GM10248 (cell line): ENCODE measurements at regions not wholly inside any gene's neighbourhood (a gene's known extent, or its start where the extent isn't known, plus 50 kb on each side); places are given as distances from the start of the nearest gene placed in this dataset.

Source experiments
- CTCF ChIA-PET: fragments of 300-600 bp; sonication (Branson Sonifier 250); formaldehyde crosslinking; extraction: SDS; loops from one replicate; lab custom pipeline; 2021; ENCODE audit warnings: antibody characterized with exemption; lab: Yijun Ruan, JAX
- POLR2A ChIA-PET: fragments of 350-650 bp; sonication (Branson Sonifier 250); formaldehyde crosslinking; extraction: SDS; loops from one replicate; lab custom pipeline; 2020; ENCODE audit warnings: antibody characterized with exemption; lab: Yijun Ruan, JAX
- DNase-seq: peaks from one replicate; pipeline ENCODE4 v3.0.0; 2012; ENCODE audit errors: extremely low spot score
- TF ChIP-seq, protein P1 (sequence below): IDR thresholded peaks from 2 replicates; pipeline ENCODE4 v1.5.1; 2012; ENCODE audit warnings: mild to moderate bottlenecking, low read depth; ENCODE audit errors: extremely low read depth, missing control alignments, control extremely low read depth

DNA sequence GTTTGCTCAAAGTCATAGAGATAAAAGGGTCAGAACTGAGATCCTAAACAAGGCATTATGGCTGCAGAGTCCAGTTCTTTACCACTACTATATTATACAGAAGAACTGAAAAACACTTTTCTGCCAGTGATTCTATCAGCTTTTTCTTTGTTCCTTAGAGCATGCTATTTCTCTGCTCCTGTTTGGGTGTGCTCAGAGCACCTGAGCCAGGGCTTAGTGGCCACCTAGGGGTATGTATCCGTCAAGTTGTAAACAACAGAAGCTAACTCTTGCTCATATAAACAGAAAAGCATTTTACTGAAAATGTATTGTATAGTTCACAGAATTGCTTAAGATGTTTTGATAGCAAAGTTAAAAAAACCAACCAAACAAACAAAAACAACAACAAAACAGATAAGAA lies 470.8 kb downstream of the SLC16A7 start:
- CTCF ChIA-PET, result no interaction called here
- DNase-seq, result no peak
- POLR2A ChIA-PET, result no interaction called here
- TF ChIP-seq, protein P1, sequence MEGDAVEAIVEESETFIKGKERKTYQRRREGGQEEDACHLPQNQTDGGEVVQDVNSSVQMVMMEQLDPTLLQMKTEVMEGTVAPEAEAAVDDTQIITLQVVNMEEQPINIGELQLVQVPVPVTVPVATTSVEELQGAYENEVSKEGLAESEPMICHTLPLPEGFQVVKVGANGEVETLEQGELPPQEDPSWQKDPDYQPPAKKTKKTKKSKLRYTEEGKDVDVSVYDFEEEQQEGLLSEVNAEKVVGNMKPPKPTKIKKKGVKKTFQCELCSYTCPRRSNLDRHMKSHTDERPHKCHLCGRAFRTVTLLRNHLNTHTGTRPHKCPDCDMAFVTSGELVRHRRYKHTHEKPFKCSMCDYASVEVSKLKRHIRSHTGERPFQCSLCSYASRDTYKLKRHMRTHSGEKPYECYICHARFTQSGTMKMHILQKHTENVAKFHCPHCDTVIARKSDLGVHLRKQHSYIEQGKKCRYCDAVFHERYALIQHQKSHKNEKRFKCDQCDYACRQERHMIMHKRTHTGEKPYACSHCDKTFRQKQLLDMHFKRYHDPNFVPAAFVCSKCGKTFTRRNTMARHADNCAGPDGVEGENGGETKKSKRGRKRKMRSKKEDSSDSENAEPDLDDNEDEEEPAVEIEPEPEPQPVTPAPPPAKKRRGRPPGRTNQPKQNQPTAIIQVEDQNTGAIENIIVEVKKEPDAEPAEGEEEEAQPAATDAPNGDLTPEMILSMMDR, result no peak

DNA sequence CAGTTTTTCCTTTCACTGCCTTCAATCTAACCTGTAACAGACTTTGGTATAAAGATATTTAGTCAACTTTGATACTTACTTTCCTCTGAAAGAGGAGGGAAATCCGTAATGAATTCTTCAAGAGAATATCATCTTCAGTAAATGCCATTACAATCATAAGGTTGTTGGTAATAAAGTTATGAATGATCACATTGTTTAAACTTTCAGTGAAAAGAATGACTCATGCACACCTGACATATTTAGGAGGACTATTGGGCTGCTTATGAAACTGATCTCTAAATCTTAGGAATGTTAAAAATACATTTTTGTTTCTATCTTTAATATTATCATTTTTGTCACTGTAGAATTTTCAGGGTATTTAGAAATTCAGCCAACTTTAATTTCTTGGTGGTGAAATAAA lies 474.7 kb downstream of the SLC16A7 start:
- CTCF ChIA-PET, result no interaction called here
- TF ChIP-seq, protein P1, result no peak
- no peak for DNase-seq
- POLR2A ChIA-PET, result no interaction called here

DNA sequence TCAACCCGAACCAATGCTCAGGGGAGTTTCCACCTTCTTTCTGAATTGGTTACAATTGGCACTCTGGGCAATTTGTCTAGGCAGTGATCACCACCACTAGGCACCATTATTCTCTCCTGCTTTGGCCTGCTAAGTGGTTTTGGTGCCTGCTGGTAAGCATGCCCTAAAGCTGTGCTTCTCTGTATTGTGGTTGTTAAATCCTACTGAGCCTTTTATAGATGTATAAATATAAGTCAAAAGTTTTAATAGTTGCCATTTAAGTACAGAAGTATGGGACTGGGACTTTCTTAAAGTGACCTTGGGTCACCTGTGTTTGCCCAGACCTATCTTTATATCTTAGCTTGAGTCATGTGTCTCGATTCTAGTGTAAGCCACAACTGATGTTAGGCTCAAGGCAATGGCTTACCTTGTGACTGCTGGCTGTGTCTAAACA lies 475.9 kb downstream of the SLC16A7 start:
- CTCF ChIA-PET, result no interaction called here
- POLR2A ChIA-PET, result no interaction called here

DNA sequence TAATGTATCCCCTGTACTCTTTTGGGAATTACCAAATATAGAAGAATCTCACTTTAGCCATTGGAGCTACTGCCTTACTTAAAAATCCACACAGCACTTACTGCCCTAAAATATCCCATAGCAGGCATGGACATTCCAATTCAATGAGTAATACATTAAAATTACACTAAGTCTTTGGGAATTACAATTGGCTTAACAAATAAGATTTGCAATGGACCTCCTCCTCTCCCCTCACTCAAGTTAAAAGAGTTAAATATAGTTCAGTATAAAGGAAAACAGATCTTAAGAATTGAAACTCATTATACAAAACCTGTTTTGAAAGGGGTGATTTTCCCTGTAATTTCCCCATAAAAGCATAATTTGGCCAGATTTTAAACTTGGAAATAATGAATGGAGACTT lies 477.1 kb downstream of the SLC16A7 start:
- TF ChIP-seq, protein P1, result no peak
- DNase-seq, result no peak
- CTCF ChIA-PET, result interaction anchor here (0.8 to 1.5 kb wide), 3 partner anchors 10 to 28 kb away, joined by 3 to 4 read pairs (median 4); no protein-coding TSS in a partner anchor
- POLR2A ChIA-PET, result no interaction called here

More for the DNA sequence above, 475.9 kb downstream of the SLC16A7 start:
- TF ChIP-seq, protein P1, result no peak
- DNase-seq, result no peak

DNA sequence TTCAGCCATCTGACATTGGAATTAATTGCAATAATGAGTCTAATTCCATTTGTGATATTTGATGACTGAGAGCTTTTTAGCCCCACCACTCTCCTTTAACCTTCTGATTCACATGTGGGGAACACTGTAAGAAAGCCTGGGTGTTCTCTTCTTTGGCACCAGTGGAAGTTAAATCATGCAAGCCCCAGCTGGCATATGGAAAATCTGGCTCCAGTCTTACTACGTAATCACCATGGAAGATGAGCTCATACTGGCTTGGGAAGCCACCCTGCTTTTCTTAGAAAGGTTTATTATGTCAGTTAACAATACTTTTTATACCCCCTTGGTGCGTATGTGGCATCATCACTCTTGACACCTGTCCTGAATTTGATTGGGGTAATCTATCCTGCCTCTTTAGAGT lies 479.3 kb downstream of the SLC16A7 start:
- DNase-seq, result no peak
- POLR2A ChIA-PET, result no interaction called here
- TF ChIP-seq, protein P1, result no peak
- CTCF ChIA-PET, result interaction anchor here (1.4 kb wide), 1 partner anchor 10 kb away, joined by 3 read pairs; no protein-coding TSS in a partner anchor

DNA sequence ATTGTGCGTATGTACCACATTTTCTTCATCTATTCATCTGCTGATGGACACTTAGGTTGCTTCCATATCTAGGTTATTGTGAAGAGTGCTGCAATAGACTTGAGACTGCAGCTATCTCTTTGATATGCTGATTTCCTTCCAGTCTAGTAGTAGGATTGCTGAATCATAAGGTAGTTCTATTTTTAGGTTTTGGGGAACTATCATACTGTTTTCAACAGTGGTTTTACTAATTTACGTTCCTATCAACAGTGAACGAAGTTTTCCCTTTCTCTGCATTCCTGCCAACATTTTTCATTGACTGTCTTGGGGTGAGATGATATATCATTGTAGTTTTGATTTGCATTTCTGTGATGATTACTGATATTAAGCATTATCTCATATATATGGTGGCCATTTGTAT lies 482.2 kb downstream of the SLC16A7 start:
- CTCF ChIA-PET, result no interaction called here
- TF ChIP-seq, protein P1, result no peak
- no peak for DNase-seq

More for the DNA sequence above, 482.2 kb downstream of the SLC16A7 start:
- POLR2A ChIA-PET, result no interaction called here
